ENCODE measurements at regions not wholly inside any gene's neighbourhood (a gene's known extent, or its start where the extent isn't known, plus 50 kb on each side); places are given as distances from the start of the nearest gene placed in this dataset.
"Not testable (repeated sequence)": the region's sequence is repeated elsewhere in the genome, so short reads cannot be mapped to it uniquely, and the experiment has no call there.

DNA sequence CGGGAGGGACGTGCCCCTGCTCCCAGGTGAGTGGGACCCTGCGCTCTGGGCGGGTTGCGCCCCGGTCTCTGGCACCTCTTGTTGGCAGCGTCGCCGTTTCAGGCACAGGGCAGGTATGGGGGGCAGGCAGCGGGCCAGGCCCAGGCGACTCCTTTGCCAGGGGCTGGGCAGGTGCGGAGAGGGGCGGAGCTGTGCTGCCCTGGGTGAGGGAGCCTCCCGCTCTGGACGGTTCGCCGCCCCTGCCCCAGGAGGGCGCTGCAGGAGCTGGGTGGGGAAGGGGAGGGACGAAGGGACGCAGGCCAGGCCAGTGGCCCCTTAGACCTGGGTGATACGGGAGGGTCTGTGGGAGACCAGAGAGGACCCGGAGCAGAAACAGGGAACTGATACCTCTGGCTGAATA is 663.9 kb upstream of the DEFB115 start:
- CTCF ChIA-PET: no interaction called here
- Histone ChIP-seq H3K9me3 (ENCODE audit: control insufficient read depth, insufficient read depth, low read length) (peaks cover 38% of the 10 kb centered on the region), H3K27me3 (ENCODE audit: control insufficient read depth, insufficient read depth, low read length) (no peaks in the 10 kb centered on the region), H3K27ac (ENCODE audit: low read depth, low read length) (no peak overlapping the region), H3K4me3 (ENCODE audit: low read depth, low read length) (no peak overlapping the region)
- DNase-seq (ENCODE audit: low read depth, low spot score): no peak
- POLR2A ChIA-PET: no interaction called here
- TF ChIP-seq, protein P1, sequence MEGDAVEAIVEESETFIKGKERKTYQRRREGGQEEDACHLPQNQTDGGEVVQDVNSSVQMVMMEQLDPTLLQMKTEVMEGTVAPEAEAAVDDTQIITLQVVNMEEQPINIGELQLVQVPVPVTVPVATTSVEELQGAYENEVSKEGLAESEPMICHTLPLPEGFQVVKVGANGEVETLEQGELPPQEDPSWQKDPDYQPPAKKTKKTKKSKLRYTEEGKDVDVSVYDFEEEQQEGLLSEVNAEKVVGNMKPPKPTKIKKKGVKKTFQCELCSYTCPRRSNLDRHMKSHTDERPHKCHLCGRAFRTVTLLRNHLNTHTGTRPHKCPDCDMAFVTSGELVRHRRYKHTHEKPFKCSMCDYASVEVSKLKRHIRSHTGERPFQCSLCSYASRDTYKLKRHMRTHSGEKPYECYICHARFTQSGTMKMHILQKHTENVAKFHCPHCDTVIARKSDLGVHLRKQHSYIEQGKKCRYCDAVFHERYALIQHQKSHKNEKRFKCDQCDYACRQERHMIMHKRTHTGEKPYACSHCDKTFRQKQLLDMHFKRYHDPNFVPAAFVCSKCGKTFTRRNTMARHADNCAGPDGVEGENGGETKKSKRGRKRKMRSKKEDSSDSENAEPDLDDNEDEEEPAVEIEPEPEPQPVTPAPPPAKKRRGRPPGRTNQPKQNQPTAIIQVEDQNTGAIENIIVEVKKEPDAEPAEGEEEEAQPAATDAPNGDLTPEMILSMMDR (IDR thresholded peaks at IDR 0.05; ENCODE audit: low read depth, low read length): no peak

DNA sequence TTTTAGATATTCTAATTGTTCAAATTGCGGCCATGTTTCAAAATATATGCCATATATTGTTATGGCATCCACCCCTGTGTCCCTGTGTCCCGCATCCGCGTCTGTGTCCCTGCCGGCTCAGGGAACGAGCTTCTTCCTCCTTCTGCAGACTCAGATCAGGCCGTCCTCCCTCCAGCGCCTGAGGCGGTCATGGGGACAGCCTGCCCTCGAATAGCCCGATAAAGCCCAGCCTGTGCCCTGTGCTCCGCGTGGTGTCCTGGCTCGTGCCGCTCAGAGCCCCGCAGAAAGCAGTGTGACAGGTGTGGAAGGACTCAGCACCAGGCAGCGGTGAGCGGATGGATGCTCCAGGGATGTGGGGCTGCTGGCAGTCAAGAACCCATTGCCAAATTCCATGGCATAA is 663.4 kb upstream of the DEFB115 start:
- CTCF ChIA-PET: no interaction called here
- POLR2A ChIA-PET: no interaction called here

DNA sequence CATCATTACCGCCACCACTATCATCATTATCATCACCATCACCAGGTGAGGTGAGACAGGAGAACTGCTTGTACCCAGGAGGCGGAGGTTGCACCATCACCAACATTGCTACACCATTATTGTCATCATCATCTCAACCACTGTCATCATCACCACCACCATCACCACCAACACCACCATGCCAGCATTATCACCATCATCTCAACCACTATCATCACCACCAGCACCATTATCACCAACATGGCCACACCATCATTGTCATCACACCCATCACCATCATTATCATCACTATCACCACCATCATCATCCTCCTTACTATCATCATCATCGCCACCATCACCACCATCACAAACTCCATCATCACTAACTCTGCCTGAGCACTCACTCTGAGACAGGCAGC is 661.8 kb upstream of the DEFB115 start:
- DNase-seq (ENCODE audit: low read depth, low spot score): no peak
- H3K27me3 ChIP-seq (ENCODE audit: control insufficient read depth, insufficient read depth, low read length): no peaks in the 10 kb centered on the region
- peaks cover 49% of the 10 kb centered on the region for H3K9me3 ChIP-seq (ENCODE audit: control insufficient read depth, insufficient read depth, low read length)
- TF ChIP-seq, protein P1 (IDR thresholded peaks at IDR 0.05; ENCODE audit: low read depth, low read length): no peak
- H3K4me3 ChIP-seq (ENCODE audit: low read depth, low read length): no peak overlapping the region
- CTCF ChIA-PET: no interaction called here
- POLR2A ChIA-PET: no interaction called here
- H3K27ac ChIP-seq (ENCODE audit: low read depth, low read length): no peak overlapping the region

More for the DNA sequence above, 663.4 kb upstream of the DEFB115 start:
- peaks cover 43% of the 10 kb centered on the region for H3K9me3 ChIP-seq (ENCODE audit: control insufficient read depth, insufficient read depth, low read length)
- H3K27ac ChIP-seq (ENCODE audit: low read depth, low read length): no peak overlapping the region
- DNase-seq (ENCODE audit: low read depth, low spot score): no peak
- TF ChIP-seq, protein P1 (IDR thresholded peaks at IDR 0.05; ENCODE audit: low read depth, low read length): no peak
- no peak overlapping the region for H3K4me3 ChIP-seq (ENCODE audit: low read depth, low read length)
- H3K27me3 ChIP-seq (ENCODE audit: control insufficient read depth, insufficient read depth, low read length): no peaks in the 10 kb centered on the region

DNA sequence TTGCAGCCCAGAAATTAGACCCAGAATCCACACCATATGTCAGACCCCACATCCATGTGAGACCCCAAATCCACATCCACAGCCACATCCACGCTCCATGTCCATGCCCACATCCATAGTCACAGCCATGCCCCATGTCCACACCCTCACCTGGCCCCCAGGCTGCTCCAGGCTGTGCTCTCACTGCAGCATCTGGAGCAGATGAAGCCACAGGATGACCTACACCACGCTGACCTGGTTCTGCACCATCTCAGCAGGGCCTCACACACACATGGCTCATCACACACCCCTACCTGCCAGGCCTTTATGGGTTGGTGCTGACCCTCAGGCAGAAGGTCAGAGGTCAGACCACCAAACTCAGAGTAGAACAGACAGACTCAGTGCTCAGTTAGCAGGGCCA is 660.0 kb upstream of the DEFB115 start:
- H3K4me3 ChIP-seq (ENCODE audit: low read depth, low read length); POLR2A ChIA-PET; DNase-seq (ENCODE audit: low read depth, low spot score); H3K27me3 ChIP-seq (ENCODE audit: control insufficient read depth, insufficient read depth, low read length); CTCF ChIA-PET; H3K27ac ChIP-seq (ENCODE audit: low read depth, low read length): not testable (repeated sequence)
- H3K9me3 ChIP-seq (ENCODE audit: control insufficient read depth, insufficient read depth, low read length): peaks cover 55% of the 10 kb centered on the region

DNA sequence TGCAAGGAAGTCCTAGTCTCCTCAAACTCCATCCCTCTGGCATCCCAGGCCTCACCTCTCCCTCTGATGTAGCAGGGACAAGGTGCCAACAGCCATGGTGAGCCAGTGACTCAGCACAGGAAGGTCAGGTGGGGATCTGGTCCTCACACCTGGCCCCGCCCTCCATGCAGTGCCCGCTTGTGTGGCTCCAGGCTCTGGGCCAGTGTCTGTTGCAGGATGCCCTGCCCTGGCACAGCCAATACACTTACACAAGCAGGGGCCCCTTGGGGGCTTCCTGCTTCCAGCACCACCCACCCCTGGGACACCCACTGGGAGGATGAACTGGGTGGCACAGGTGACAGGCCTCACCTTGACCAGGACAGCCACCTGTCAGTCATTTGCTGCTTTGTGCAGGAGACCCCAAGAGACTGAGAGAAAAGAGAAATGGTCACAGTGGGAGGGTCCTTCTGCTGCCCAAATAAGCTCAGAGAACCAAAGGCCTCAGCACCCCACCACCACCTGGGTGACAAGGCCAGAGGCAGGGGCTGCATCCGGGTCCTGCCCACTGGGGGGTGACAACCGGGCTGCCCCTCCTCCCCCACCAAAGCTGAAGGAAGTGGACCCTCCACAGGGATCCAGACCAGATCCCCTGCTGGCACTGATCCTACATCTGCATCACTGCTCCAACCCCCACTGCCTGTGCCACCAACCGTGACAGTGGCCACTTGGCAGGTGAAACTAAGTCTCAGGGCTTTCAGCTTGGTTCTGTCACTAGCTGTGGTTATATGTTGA is 658.8 kb upstream of the DEFB115 start:
- Histone ChIP-seq H3K9me3 (ENCODE audit: control insufficient read depth, insufficient read depth, low read length) (peaks cover 59% of the 10 kb centered on the region), H3K27ac (ENCODE audit: low read depth, low read length) (no peak overlapping the region), H3K4me3 (ENCODE audit: low read depth, low read length) (no peak overlapping the region), H3K27me3 (ENCODE audit: control insufficient read depth, insufficient read depth, low read length) (no peaks in the 10 kb centered on the region)
- ChIA-PET POLR2A (no interaction called here), CTCF (no interaction called here)
- DNase-seq (ENCODE audit: low read depth, low spot score): no peak
- TF ChIP-seq, protein P1 (IDR thresholded peaks at IDR 0.05; ENCODE audit: low read depth, low read length): no peak

All from AG04450 (cell line).